NCI-H748 treated with DMSO at 0.1 percent for 48 hours (cell line): ENCODE measurements at regions not wholly inside any gene's neighbourhood (a gene's known extent, or its start where the extent isn't known, plus 50 kb on each side); places are given as distances from the start of the nearest gene placed in this dataset.
A peak's percentile ranks its signal among the peaks of the same experiment; 100 is the strongest.
"Not testable (repeated sequence)": the region's sequence is repeated elsewhere in the genome, so short reads cannot be mapped to it uniquely, and the experiment has no call there.

ENCODE experiments used
- DNase-seq: peaks from one replicate; lab custom pipeline; 2025; lab: John Stamatoyannopoulos, UW

DNA sequence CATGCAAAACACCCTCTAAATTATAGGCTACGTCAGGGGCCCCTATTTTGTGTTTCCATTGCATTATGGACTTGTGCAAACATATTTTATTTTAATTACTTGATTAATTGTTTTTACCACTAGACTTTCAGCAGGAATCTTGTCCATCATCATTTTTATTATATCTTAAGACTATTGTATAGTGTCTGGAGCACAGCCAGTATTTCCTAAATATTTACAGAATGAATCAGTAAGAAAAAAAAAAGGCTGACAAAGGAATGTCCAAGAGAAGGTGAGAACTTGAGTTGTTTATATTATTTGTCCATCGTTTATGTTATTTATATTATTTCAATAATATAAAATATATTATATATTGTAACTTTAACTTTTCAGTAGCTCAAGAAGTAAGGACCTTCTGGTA is 664.7 kb downstream of the SLC6A15 start:
- DNase-seq, result no peak

- no peak for DNase-seq
These were observed 668.9 kb downstream of the SLC6A15 start for GRCh38 chr12:84243686-84244085.

- DNase-seq, result no peak
These were observed 689.8 kb downstream of the SLC6A15 start for GRCh38 chr12:84222841-84223240.

DNA sequence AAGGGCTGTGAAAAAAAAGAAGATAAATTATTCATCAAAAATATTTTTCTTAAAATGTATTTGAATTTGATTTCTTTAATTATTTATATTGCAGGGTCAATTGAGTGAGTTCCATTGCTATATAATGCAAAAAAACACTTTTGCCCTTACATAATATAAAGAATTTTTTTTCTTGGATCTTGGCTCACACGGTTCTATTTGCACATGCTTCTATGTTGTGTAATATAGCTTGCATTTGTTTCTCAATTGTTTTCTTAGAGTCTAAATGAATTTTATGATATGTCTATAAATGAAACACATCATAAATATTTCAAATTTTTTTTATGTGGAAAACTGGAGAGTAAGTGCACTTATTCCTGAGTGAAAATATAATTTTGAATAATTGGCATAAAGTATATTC is 694.2 kb downstream of the SLC6A15 start:
- DNase-seq, result no peak

DNA sequence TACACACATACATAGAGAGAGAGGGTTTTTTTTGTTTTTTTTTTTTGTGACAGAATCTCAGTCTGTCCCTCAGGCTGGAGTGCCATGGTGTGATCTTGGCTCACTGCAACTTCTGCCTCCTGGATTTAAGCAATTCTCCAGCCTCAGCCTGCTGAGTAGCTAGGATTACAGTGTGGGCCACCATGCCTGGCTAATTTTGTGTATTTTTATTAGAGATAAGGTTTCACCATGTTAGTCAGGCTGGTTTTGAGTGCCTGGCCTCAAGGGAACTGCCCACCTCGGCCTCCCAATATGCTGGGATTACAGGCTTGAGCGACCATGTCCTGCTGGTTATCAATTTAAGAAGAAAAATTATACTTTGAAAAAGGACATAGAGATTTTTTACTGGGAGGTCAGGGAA is 710.6 kb downstream of the SLC6A15 start:
- no peak for DNase-seq

DNA sequence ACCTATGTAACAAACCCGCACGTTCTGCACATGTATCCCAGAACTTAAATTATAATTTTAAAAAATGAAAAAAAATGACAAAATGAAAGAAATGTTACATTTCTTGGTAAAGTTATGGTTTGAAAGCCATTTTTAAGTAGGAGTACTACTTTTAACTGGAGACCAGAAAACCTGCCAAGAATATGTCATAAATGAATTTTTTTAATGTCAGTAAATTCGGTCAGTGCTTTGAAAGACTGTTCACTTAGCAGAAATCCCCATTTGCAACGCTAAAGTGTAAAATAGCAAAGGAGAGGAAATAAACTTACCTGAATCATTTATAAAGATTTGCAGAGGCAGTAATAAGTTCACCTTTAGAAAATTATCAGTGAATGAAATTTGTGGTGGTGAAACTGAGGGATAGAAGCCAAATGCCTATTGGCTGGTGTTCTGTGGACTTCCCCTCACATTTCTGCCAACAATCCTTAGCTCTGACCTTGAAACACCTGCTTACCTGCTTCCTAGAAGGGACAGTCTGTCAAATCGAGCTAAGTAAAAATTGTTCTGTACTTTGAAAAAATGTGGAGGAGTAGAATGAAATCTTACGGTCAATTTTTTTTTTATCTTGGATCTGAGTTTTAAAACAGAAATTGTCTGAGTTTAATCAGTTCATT is 714.2 kb downstream of the SLC6A15 start:
- no peak for DNase-seq

GRCh38 chr12:84191779-84192178 is 720.8 kb downstream of the SLC6A15 start:
- DNase-seq, result no peak

DNA sequence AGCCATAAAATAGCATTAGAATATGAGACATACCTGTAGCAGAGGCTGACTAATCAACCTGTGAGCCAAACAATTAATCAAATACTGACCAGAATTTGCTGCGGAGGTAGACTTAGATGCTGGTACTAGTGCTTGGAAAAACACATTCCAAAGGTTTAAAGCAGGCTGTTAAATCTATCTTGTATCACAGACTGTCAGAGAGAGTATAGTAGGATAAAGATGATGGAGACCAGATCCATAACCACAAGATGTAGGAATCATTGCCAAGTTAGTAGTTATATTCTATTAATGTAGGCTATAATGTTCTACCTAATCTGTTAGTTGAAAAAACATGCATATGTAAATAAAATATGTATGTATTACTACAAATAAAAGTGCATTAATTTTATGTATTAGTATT is 726.2 kb downstream of the SLC6A15 start:
- no peak for DNase-seq

GRCh38 chr12:84183576-84183975 is 729.0 kb downstream of the SLC6A15 start:
- no peak for DNase-seq

DNA sequence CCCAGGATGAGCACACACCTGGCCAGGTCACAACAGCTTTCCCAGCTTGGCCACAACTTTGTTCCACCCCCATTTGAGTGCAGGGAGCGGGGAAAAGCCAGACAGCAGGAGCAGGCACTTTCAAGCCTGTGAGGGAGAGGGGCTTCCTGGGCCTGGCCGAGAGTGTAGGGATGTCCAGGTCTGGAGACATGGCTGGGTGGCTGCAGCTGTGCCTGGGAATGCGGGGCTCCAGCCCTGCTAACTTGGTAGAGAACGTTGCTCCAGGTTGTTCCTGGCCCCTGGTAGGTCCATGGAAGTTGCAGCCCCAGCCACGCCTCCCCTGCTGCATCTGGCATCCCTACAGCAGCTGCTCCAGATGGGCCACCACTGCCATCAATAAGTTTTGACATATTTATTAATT is 738.5 kb downstream of the SLC6A15 start:
- DNase-seq, result no peak

DNA sequence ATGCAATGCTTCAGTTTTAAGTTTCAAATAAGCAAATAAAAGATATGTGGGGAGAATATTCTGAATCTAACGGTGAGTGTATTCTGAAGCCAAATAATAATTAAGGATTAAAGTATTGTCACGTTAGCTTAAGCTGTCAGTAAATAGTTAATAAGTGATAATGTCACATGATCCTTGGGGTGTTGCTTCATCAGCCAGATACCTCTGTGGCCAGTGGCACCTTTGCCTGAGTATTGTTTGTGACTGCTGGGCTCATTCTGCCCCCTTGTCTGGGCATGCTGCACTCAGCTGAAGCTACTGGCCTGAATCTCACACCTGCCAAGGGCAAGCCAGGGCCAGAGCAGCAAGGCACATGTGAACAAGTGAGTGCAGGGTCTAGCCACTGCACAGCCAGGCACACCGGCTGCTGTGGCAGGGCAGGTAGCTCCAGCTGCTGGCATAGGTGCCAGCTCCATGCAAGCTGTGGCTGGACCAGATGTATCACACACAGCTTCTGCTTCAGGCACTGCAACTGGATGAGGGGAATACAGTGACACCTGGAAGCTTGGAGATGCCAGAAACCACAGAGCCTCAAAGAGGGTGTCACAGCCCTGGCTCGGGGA is 739.7 kb downstream of the SLC6A15 start:
- DNase-seq, result no peak

DNA sequence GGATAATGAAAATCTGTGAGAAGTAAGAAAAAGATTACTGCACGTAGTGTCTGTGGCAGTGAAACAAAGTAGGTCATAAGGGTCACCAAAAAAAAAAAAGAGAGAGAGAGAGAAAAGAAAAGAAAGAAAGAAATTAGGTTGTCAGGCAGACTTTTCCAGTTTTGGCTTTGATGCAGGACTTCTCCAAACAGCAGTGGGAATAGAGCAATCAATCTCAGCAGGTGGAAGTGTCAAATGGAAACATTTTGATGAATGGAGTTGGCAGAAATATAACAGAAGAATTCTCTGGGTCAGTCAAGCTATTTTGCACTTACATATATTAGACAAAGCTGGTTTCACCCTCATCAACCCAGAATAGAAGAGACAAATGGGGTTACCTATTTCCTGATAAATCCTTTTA is 745.8 kb downstream of the SLC6A15 start:
- DNase-seq, result no peak

DNA sequence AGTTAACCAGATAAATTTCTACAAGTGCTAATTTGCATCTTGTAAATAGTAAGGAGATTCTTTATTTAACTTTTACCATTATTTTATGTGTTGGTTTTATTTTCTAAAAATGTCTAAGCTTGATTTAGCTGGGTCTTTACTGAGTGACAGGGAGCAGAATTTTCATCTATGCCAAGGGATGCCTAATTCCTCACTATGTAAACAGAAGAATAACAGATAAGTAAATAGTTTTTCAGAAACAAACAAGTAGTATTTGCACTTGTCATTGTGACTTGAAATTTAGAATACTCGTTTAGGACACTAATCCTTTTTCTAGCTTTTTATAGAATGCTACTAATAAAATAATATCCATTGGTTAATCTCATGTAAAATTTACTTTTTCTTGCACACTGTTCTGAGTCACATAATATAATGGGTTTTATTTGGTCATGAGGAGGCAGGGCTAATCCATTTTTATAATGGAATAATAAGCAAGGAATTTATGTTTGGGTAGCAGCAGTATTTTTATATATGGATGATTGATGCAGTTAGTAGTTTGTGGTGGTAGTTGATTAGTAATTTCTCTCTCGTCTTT is 746.5 kb downstream of the SLC6A15 start:
- no peak for DNase-seq

- no peak for DNase-seq
These were observed 751.3 kb downstream of the SLC6A15 start for GRCh38 chr12:84161296-84161695.

GRCh38 chr12:84159260-84159659 is 753.3 kb downstream of the SLC6A15 start:
- no peak for DNase-seq

DNA sequence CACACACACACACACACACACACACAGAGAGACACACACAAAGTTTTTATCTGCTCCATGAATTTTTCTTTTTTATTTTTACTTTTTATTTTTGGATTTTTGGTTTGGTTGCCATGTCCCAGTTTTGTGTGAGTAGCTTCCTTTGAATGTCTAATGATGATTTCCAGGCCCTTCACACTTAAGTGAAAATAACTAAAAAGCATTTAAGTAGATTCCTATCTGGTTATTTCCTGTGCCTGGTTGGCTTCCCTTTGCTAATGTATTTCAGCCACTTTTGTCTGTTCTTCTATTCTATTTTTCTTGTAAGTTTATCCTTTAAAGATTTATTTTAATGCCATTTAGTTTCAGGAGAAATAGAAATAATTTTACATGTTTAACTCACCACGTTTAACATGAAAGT is 755.4 kb downstream of the SLC6A15 start:
- no peak for DNase-seq

GRCh38 chr12:84154991-84155930 is 757.3 kb downstream of the SLC6A15 start:
- not testable (repeated sequence) for DNase-seq

DNA sequence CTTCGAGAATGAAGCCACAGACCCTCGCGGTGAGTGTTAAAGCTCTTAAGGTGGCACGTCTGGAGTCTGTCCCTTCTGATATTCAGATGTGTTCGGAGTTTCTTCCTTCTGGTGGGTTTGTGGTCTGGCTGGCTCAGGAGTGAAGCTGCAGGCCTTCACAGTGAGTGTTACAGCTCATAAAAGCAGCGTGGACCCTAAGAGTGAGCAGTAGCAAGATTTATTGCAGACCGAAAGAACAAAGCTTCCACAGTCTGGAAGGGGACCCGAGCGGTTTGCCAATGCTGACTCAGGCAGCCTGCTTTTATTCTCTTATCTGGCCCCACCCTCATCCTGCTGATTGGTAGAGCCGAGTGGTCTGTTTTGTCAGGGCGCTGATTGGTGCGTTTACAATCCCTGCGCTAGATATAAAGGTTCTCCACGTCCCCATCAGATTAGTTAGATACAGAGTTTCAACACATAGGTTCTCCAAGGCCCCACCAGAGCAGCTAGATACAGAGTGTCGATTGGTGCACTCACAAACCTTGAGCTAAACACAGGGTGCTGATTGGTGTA is 758.1 kb downstream of the SLC6A15 start:
- DNase-seq, result not testable (repeated sequence)

- no peak for DNase-seq
These were observed 762.4 kb downstream of the SLC6A15 start for GRCh38 chr12:84150201-84150600.

GRCh38 chr12:84148335-84148734 is 764.3 kb downstream of the SLC6A15 start:
- DNase-seq, result no peak

GRCh38 chr12:84136862-84137367 is 775.7 kb downstream of the SLC6A15 start:
- DNase-seq, result peak; percentile 25
